ENCODE measurements at regions not wholly inside any gene's neighbourhood (a gene's known extent, or its start where the extent isn't known, plus 50 kb on each side); places are given as distances from the start of the nearest gene placed in this dataset.

- no peaks in the 10 kb centered on the region for H3K27me3 Mint-ChIP-seq
- H3K36me3 Mint-ChIP-seq (ENCODE audit: low read depth): no peaks in the 10 kb centered on the region
- no peaks in the 10 kb centered on the region for H3K4me1 Mint-ChIP-seq (ENCODE audit: low read depth)
- intact Hi-C loops (cut with micrococcal nuclease): no loop called here
- no peak overlapping the region for H3K27ac Mint-ChIP-seq
- no peaks in the 10 kb centered on the region for H3K9me3 Mint-ChIP-seq
- H3K4me3 Mint-ChIP-seq: no peak overlapping the region
Measured at GRCh38 chr5:136720674-136721073, 355.3 kb upstream of the TRPC7 start.

- H3K4me3 Mint-ChIP-seq: no peak overlapping the region
- no peaks in the 10 kb centered on the region for H3K9me3 Mint-ChIP-seq
- H3K4me1 Mint-ChIP-seq (ENCODE audit: low read depth): no peaks in the 10 kb centered on the region
- H3K27ac Mint-ChIP-seq: no peak overlapping the region
- no peaks in the 10 kb centered on the region for H3K36me3 Mint-ChIP-seq (ENCODE audit: low read depth)
- no peaks in the 10 kb centered on the region for H3K27me3 Mint-ChIP-seq
- intact Hi-C loops (cut with micrococcal nuclease): no loop called here
Measured at GRCh38 chr5:136717917-136718316, 352.6 kb upstream of the TRPC7 start.

GRCh38 chr5:136714286-136714685, 348.9 kb upstream of the TRPC7 start:
- Mint-ChIP-seq H3K4me1 (ENCODE audit: low read depth) (no peaks in the 10 kb centered on the region), H3K27me3 (no peaks in the 10 kb centered on the region), H3K9me3 (no peaks in the 10 kb centered on the region), H3K27ac (no peak overlapping the region), H3K4me3 (no peak overlapping the region), H3K36me3 (ENCODE audit: low read depth) (no peaks in the 10 kb centered on the region)
- intact Hi-C loops (cut with micrococcal nuclease): no loop called here

- Mint-ChIP-seq H3K27ac (no peak overlapping the region), H3K27me3 (no peaks in the 10 kb centered on the region), H3K36me3 (ENCODE audit: low read depth) (no peaks in the 10 kb centered on the region), H3K4me3 (no peak overlapping the region), H3K9me3 (no peaks in the 10 kb centered on the region), H3K4me1 (ENCODE audit: low read depth) (no peaks in the 10 kb centered on the region)
- intact Hi-C loops (cut with micrococcal nuclease): no loop called here
Measured at GRCh38 chr5:136712628-136713027, 347.3 kb upstream of the TRPC7 start.

GRCh38 chr5:136710834-136711233, 345.5 kb upstream of the TRPC7 start:
- Mint-ChIP-seq H3K27ac (no peak overlapping the region), H3K36me3 (ENCODE audit: low read depth) (no peaks in the 10 kb centered on the region), H3K27me3 (no peaks in the 10 kb centered on the region), H3K4me3 (no peak overlapping the region), H3K4me1 (ENCODE audit: low read depth) (no peaks in the 10 kb centered on the region), H3K9me3 (no peaks in the 10 kb centered on the region)
- intact Hi-C loops (cut with micrococcal nuclease): no loop called here

- H3K27ac Mint-ChIP-seq: no peak overlapping the region
- H3K27me3 Mint-ChIP-seq: no peaks in the 10 kb centered on the region
- H3K36me3 Mint-ChIP-seq (ENCODE audit: low read depth): no peaks in the 10 kb centered on the region
- H3K4me1 Mint-ChIP-seq (ENCODE audit: low read depth): peaks cover 5% of the 10 kb centered on the region
- no peak overlapping the region for H3K4me3 Mint-ChIP-seq
- intact Hi-C loops (cut with micrococcal nuclease): no loop called here
- no peaks in the 10 kb centered on the region for H3K9me3 Mint-ChIP-seq
Measured at GRCh38 chr5:136703706-136704105, 338.4 kb upstream of the TRPC7 start.

- Mint-ChIP-seq H3K27ac (no peak overlapping the region), H3K4me1 (ENCODE audit: low read depth) (peaks cover 5% of the 10 kb centered on the region), H3K9me3 (no peaks in the 10 kb centered on the region), H3K27me3 (no peaks in the 10 kb centered on the region), H3K36me3 (ENCODE audit: low read depth) (no peaks in the 10 kb centered on the region), H3K4me3 (no peak overlapping the region)
- intact Hi-C loops (cut with micrococcal nuclease): no loop called here
Measured at GRCh38 chr5:136703036-136703435, 337.7 kb upstream of the TRPC7 start.

GRCh38 chr5:136701191-136701590, 335.8 kb upstream of the TRPC7 start:
- intact Hi-C loops (cut with micrococcal nuclease): no loop called here
- Mint-ChIP-seq H3K4me1 (ENCODE audit: low read depth) (peaks cover 5% of the 10 kb centered on the region), H3K27ac (no peak overlapping the region), H3K4me3 (no peak overlapping the region), H3K9me3 (no peaks in the 10 kb centered on the region), H3K36me3 (ENCODE audit: low read depth) (no peaks in the 10 kb centered on the region), H3K27me3 (no peaks in the 10 kb centered on the region)

GRCh38 chr5:136699651-136700050, 334.3 kb upstream of the TRPC7 start:
- H3K36me3 Mint-ChIP-seq (ENCODE audit: low read depth): no peaks in the 10 kb centered on the region
- H3K4me3 Mint-ChIP-seq: no peak overlapping the region
- peaks cover 5% of the 10 kb centered on the region for H3K4me1 Mint-ChIP-seq (ENCODE audit: low read depth)
- intact Hi-C loops (cut with micrococcal nuclease): no loop called here
- no peaks in the 10 kb centered on the region for H3K27me3 Mint-ChIP-seq
- no peaks in the 10 kb centered on the region for H3K9me3 Mint-ChIP-seq
- no peak overlapping the region for H3K27ac Mint-ChIP-seq

- intact Hi-C loops (cut with micrococcal nuclease): no loop called here
- Mint-ChIP-seq H3K4me3 (no peak overlapping the region), H3K27me3 (no peaks in the 10 kb centered on the region), H3K36me3 (ENCODE audit: low read depth) (no peaks in the 10 kb centered on the region), H3K9me3 (no peaks in the 10 kb centered on the region), H3K27ac (no peak overlapping the region), H3K4me1 (ENCODE audit: low read depth) (peaks cover 5% of the 10 kb centered on the region)
Measured at GRCh38 chr5:136698970-136699369, 333.6 kb upstream of the TRPC7 start.

GRCh38 chr5:136694258-136694657, 328.9 kb upstream of the TRPC7 start:
- H3K9me3 Mint-ChIP-seq: peaks cover 7% of the 10 kb centered on the region
- no peaks in the 10 kb centered on the region for H3K36me3 Mint-ChIP-seq (ENCODE audit: low read depth)
- intact Hi-C loops (cut with micrococcal nuclease): no loop called here
- no peak overlapping the region for H3K27ac Mint-ChIP-seq
- H3K27me3 Mint-ChIP-seq: no peaks in the 10 kb centered on the region
- H3K4me3 Mint-ChIP-seq: no peak overlapping the region
- no peaks in the 10 kb centered on the region for H3K4me1 Mint-ChIP-seq (ENCODE audit: low read depth)

GRCh38 chr5:136689552-136689951, 324.2 kb upstream of the TRPC7 start:
- Mint-ChIP-seq H3K4me1 (ENCODE audit: low read depth) (no peaks in the 10 kb centered on the region), H3K27ac (no peak overlapping the region), H3K36me3 (ENCODE audit: low read depth) (no peaks in the 10 kb centered on the region), H3K9me3 (peaks cover 26% of the 10 kb centered on the region), H3K4me3 (no peak overlapping the region), H3K27me3 (no peaks in the 10 kb centered on the region)
- intact Hi-C loops (cut with micrococcal nuclease): no loop called here

- intact Hi-C loops (cut with micrococcal nuclease): no loop called here
- Mint-ChIP-seq H3K27me3 (no peaks in the 10 kb centered on the region), H3K36me3 (ENCODE audit: low read depth) (no peaks in the 10 kb centered on the region), H3K9me3 (peaks cover 26% of the 10 kb centered on the region), H3K27ac (no peak overlapping the region), H3K4me1 (ENCODE audit: low read depth) (no peaks in the 10 kb centered on the region), H3K4me3 (no peak overlapping the region)
Measured at GRCh38 chr5:136686192-136686872, 321.0 kb upstream of the TRPC7 start.

- no peaks in the 10 kb centered on the region for H3K27me3 Mint-ChIP-seq
- no peak overlapping the region for H3K27ac Mint-ChIP-seq
- no peaks in the 10 kb centered on the region for H3K4me1 Mint-ChIP-seq (ENCODE audit: low read depth)
- intact Hi-C loops (cut with micrococcal nuclease): no loop called here
- peaks cover 7% of the 10 kb centered on the region for H3K9me3 Mint-ChIP-seq
- no peaks in the 10 kb centered on the region for H3K36me3 Mint-ChIP-seq (ENCODE audit: low read depth)
- no peak overlapping the region for H3K4me3 Mint-ChIP-seq
Measured at GRCh38 chr5:136682986-136683385, 317.6 kb upstream of the TRPC7 start.

- Mint-ChIP-seq H3K27me3 (no peaks in the 10 kb centered on the region), H3K9me3 (no peaks in the 10 kb centered on the region), H3K27ac (no peak overlapping the region), H3K4me3 (no peak overlapping the region), H3K4me1 (ENCODE audit: low read depth) (no peaks in the 10 kb centered on the region), H3K36me3 (ENCODE audit: low read depth) (no peaks in the 10 kb centered on the region)
- intact Hi-C loops (cut with micrococcal nuclease): no loop called here
Measured at GRCh38 chr5:136679233-136679632, 313.9 kb upstream of the TRPC7 start.

Measured in dendritic cell treated with granulocyte-macrophage colony-stimulating factor and Interleukin-4, amounts not matched to agents 40 ng/mL and 50 ng/mL, for 4 days (primary cell).